ENCODE measurements at regions not wholly inside any gene's neighbourhood (a gene's known extent, or its start where the extent isn't known, plus 50 kb on each side); places are given as distances from the start of the nearest gene placed in this dataset.

- Histone ChIP-seq H2BK15ac (ENCODE audit: low read depth, low read length) (no peak overlapping the region), H3K9ac (ENCODE audit: extremely low read depth, insufficient read length, low read length) (no peak overlapping the region), H3K4ac (ENCODE audit: low read depth, low read length) (no peak overlapping the region), H4K5ac (ENCODE audit: insufficient read length, low read depth, low read length) (no peak overlapping the region), H2BK20ac (ENCODE audit: low read depth, low read length, poor library complexity, severe bottlenecking) (no peak overlapping the region), H3K14ac (ENCODE audit: insufficient read depth, low read length) (no peak overlapping the region), H3T11ph (ENCODE audit: low read length) (no peak overlapping the region), H2BK120ac (ENCODE audit: low read depth, low read length, poor library complexity, severe bottlenecking) (no peak overlapping the region), H3K79me2 (ENCODE audit: insufficient read depth, low read length) (no peaks in the 10 kb centered on the region), H4K91ac (ENCODE audit: insufficient read length, low read depth, low read length) (no peak overlapping the region), H2BK5ac (ENCODE audit: insufficient read length, low read length) (no peak overlapping the region), H3K9me3 (ENCODE audit: control insufficient read depth, low read depth, low read length) (no peaks in the 10 kb centered on the region), H3K27ac (ENCODE audit: insufficient read length, low read depth, low read length) (no peak overlapping the region), H3K79me1 (ENCODE audit: insufficient read depth, low read depth, low read length, poor library complexity, severe bottlenecking) (no peaks in the 10 kb centered on the region), H3K23ac (ENCODE audit: insufficient read length, low read depth, low read length) (no peak overlapping the region), H3K23me2 (ENCODE audit: insufficient read length, low read depth, low read length, poor library complexity, severe bottlenecking) (no peaks in the 10 kb centered on the region), H3K4me2 (ENCODE audit: insufficient read depth, insufficient read length, low read length) (no peak overlapping the region), H3K27me3 (ENCODE audit: insufficient read depth, low read length) (no peaks in the 10 kb centered on the region), H3K56ac (ENCODE audit: insufficient read length, low read depth, low read length) (no peak overlapping the region), H3K4me1 (ENCODE audit: insufficient read depth, low read length) (no peaks in the 10 kb centered on the region), H2AK5ac (ENCODE audit: insufficient read length, low read length) (no peak overlapping the region), H3K18ac (ENCODE audit: insufficient read length, low read depth, low read length) (no peak overlapping the region), H4K20me1 (ENCODE audit: control insufficient read depth, insufficient read depth, insufficient read length) (no peaks in the 10 kb centered on the region), H4K8ac (replicated peaks; ENCODE audit: insufficient read length, low read depth, low read length) (no peak overlapping the region), H2BK12ac (ENCODE audit: insufficient read length, low read depth, low read length) (no peak overlapping the region), H2AFZ (ENCODE audit: low read length) (no peak overlapping the region)
- no peaks in the 10 kb centered on the region for H3K36me3 Mint-ChIP-seq (ENCODE audit: insufficient read depth in 1 of 3, low read depth in 3 of 3)
- peaks cover 5 to 6% of the 10 kb centered on the region in 2 experiments; a peak in 4 of 5 replicates for H3K9me3 Mint-ChIP-seq
- TF ChIP-seq, protein P1, sequence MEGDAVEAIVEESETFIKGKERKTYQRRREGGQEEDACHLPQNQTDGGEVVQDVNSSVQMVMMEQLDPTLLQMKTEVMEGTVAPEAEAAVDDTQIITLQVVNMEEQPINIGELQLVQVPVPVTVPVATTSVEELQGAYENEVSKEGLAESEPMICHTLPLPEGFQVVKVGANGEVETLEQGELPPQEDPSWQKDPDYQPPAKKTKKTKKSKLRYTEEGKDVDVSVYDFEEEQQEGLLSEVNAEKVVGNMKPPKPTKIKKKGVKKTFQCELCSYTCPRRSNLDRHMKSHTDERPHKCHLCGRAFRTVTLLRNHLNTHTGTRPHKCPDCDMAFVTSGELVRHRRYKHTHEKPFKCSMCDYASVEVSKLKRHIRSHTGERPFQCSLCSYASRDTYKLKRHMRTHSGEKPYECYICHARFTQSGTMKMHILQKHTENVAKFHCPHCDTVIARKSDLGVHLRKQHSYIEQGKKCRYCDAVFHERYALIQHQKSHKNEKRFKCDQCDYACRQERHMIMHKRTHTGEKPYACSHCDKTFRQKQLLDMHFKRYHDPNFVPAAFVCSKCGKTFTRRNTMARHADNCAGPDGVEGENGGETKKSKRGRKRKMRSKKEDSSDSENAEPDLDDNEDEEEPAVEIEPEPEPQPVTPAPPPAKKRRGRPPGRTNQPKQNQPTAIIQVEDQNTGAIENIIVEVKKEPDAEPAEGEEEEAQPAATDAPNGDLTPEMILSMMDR (conservative IDR thresholded peaks at IDR 0.05) = no peak
- no peak overlapping the region for H3K4me3 Mint-ChIP-seq
- peak overlapping the region in 2 of 3 experiments; percentile 6 to 24; a peak in 2 of 7 replicates for H3K27ac Mint-ChIP-seq
- no peaks in the 10 kb centered on the region for H3K4me1 Mint-ChIP-seq
- DNase-seq = no peak
- no peaks in the 10 kb centered on the region for H3K27me3 Mint-ChIP-seq (ENCODE audit: low read depth)
Measured at GRCh38 chr6:101021504-101021903, 140.4 kb upstream of the ASCC3 start.

Measured in H9 (cell line).